Spleen (tissue), 11 donors: ENCODE measurements at regions not wholly inside any gene's neighbourhood (a gene's known extent, or its start where the extent isn't known, plus 50 kb on each side); places are given as distances from the start of the nearest gene placed in this dataset.

ENCODE experiments used
- DNase-seq: peaks from one replicate; pipeline ENCODE4 v3.0.0-alpha.2; 2020
- H3K27ac ChIP-seq, 8 donors: fragments of 200-600 bp; sonication (generic) in 7 of 8; 1 replicate in 4 of 8; 2 replicates in 4 of 8; pipeline versions ENCODE4 v1.5.0 to v1.8.0; 2016 to 2021; ENCODE audit warnings: inconsistent platforms in 4 of 8, mild to moderate bottlenecking in 4 of 8, moderate library complexity in 1 of 8
- H3K27me3 ChIP-seq, 7 donors: fragments of 200-600 bp; sonication (generic) in 6 of 7; replicated peaks in 1 of 7; 1 replicate in 4 of 7; 2 replicates in 3 of 7; pipeline versions ENCODE4 v1.5.0 to v1.8.0; 2016 to 2021; ENCODE audit warnings: inconsistent platforms in 3 of 7, mild to moderate bottlenecking in 1 of 7
- H3K36me3 ChIP-seq, 6 donors: fragments of 200-600 bp; sonication (generic) in 5 of 6; 1 replicate in 4 of 6; 2 replicates in 2 of 6; pipeline versions ENCODE4 v1.5.0 to v1.8.0; 2016 to 2021; ENCODE audit warnings: inconsistent platforms in 2 of 6
- H3K4me1 ChIP-seq, 6 donors: fragments of 200-600 bp; sonication (generic) in 5 of 6; 1 replicate in 3 of 6; 2 replicates in 3 of 6; pipeline versions ENCODE4 v1.5.0 to v1.8.0; 2016 to 2021; ENCODE audit warnings: inconsistent platforms in 3 of 6
- H3K4me3 ChIP-seq, 8 donors: fragments of 200-600 bp; sonication (generic) in 7 of 8; 1 replicate in 4 of 8; 2 replicates in 4 of 8; pipeline versions ENCODE4 v1.5.0 to v1.8.0; 2016 to 2021; ENCODE audit warnings: inconsistent platforms in 4 of 8, mild to moderate bottlenecking in 4 of 8, moderate library complexity in 2 of 8
- H3K9me3 ChIP-seq, 8 donors: fragments of 200-600 bp; sonication (generic) in 7 of 8; 1 replicate in 4 of 8; 2 replicates in 4 of 8; pipeline versions ENCODE4 v1.5.0 to v1.8.0; 2016 to 2021; ENCODE audit warnings: inconsistent platforms in 4 of 8
- POLR2A ChIP-seq, 3 donors: fragments of 450-650 bp; IDR thresholded peaks; one replicate each; pipeline ENCODE4 v1.5.1; 2017; ENCODE audit warnings: antibody characterized with exemption in 3 of 3, mild to moderate bottlenecking in 1 of 3
- POLR2AphosphoS5 ChIP-seq, 3 donors: sonication (generic); formaldehyde crosslinking; IDR thresholded peaks; one replicate each; pipeline ENCODE4 v1.5.1; 2017; ENCODE audit warnings: antibody characterized with exemption in 3 of 3
- WGBS, 5 donors: extraction: QIAGEN DNeasy Blood & Tissue Kit in 3 of 5; methylation state at CpG; one replicate each; pipeline versions ENCODE4 v1.1.5 to v1.1.7; 2013 to 2018; 5-methylcytosine and 5-hydroxymethylcytosine counted together
- intact Hi-C: fragments of 100-400 bp; cut with DNase I; formaldehyde crosslinking; loops from one replicate; pipeline ENCODE4 v1.15.0; 2023; ENCODE audit warnings: low total_unique reads
- TF ChIP-seq, protein P1 (sequence below), 11 experiments: fragments of 200-600 bp in 7 of 11; fragments of 450-650 bp in 4 of 11; sonication (generic) in 4 of 11; IDR thresholded peaks in 8 of 11; conservative IDR thresholded peaks in 3 of 11; 1 replicate in 7 of 11; 2 replicates in 4 of 11; pipeline versions ENCODE4 v1.4.0 to v1.8.0; 2016 to 2021; ENCODE audit warnings: antibody characterized with exemption in 11 of 11, inconsistent platforms in 4 of 11, mild to moderate bottlenecking in 1 of 11
- donor health status: healthy with polysubstance abuse.
- donor health status: DM: no; HTN: no; CAD: no; lungs with moderate emphysema.
- donor health status: DM: no; HTN: no; CAD: no.
- donor health status: Bipolar disorder and iron deficiency.
- donor health status: healthy.
- donor health status: DM: no; HTN: no; CAD: no.
- donor health status: DM: yes; HTN: yes; CAD: no.

DNA sequence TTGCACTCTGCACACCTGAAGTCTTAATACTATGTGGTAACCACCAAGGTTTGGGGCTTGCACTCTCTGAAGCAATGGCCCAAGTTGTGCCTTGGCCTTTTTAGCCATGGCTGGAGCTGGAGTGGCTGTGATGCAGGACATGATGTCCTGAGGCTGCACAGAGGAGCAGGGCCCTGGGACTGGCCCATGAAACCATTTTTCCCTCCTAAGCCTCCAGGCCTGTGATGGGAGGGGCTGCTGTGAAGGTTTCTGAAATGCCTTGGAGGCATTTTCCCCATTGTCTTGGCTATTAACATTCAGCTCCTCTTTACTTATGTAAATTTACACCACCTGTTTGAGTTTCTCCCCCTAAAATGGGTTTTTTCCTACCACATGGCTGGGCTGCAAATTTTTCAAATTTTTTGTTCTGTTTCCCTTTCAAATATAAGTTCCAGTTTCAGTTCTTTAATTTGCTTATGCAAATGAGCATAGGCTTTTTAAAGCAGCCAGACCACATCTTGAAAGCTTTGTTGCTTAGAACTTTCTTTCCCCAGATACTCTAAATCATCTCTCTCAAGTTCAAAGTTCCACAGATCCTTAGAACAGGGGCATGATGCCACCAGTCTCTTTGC lies 237.4 kb upstream of the DMAC1 start:
- no peak for TF ChIP-seq POLR2AphosphoS5 (IDR thresholded peaks at IDR 0.05)
- Histone ChIP-seq H3K4me3 (no peak overlapping the region), H3K36me3 (no peaks in the 10 kb centered on the region), H3K27me3 (no peaks in the 10 kb centered on the region), H3K9me3 (peaks cover 0 to 51% (median 39%) of the 10 kb centered on the region in 8 donors), H3K4me1 (no peaks in the 10 kb centered on the region), H3K27ac (no peak overlapping the region)
- DNase-seq, result no peak
- intact Hi-C loops, result no loop called here

DNA sequence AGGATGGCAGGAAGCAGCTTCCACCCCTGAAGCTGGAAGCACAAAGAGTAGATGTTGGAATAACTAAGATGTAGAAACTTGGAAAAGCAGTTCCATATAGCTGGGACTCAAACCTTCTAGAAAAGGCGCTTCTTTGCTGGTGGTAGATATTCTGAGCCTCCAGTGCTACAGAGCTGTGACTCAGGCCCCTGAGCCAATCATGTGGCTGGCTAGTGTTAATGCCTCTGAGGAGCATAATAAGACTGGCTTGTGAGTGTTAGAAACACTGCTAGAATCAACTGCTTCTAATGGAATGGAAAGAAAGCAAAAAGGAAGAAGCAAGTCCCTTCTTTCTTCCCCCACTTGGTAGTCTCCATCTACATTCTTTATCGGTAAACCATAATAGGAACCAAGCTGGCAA lies 234.2 kb upstream of the DMAC1 start:
- intact Hi-C loops, result no loop called here
- H3K36me3 ChIP-seq, result no peaks in the 10 kb centered on the region
- no peaks in the 10 kb centered on the region for H3K4me1 ChIP-seq
- H3K4me3 ChIP-seq, result no peak overlapping the region
- no peak overlapping the region for H3K27ac ChIP-seq
- peaks cover 0 to 27% (median 19%) of the 10 kb centered on the region in 8 donors for H3K9me3 ChIP-seq
- 78 to 98% (median 93%) methylated on average over 2 of the region's 2 CpGs for WGBS, 5 donors
- DNase-seq, result no peak
- TF ChIP-seq POLR2AphosphoS5 (IDR thresholded peaks at IDR 0.05) (no peak), POLR2A (IDR thresholded peaks at IDR 0.05) (no peak)
- TF ChIP-seq, protein P1, sequence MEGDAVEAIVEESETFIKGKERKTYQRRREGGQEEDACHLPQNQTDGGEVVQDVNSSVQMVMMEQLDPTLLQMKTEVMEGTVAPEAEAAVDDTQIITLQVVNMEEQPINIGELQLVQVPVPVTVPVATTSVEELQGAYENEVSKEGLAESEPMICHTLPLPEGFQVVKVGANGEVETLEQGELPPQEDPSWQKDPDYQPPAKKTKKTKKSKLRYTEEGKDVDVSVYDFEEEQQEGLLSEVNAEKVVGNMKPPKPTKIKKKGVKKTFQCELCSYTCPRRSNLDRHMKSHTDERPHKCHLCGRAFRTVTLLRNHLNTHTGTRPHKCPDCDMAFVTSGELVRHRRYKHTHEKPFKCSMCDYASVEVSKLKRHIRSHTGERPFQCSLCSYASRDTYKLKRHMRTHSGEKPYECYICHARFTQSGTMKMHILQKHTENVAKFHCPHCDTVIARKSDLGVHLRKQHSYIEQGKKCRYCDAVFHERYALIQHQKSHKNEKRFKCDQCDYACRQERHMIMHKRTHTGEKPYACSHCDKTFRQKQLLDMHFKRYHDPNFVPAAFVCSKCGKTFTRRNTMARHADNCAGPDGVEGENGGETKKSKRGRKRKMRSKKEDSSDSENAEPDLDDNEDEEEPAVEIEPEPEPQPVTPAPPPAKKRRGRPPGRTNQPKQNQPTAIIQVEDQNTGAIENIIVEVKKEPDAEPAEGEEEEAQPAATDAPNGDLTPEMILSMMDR (IDR thresholded peaks at IDR 0.05 in 8 of 11, conservative IDR thresholded peaks at IDR 0.05 in 3 of 11), result no peak
- no peaks in the 10 kb centered on the region for H3K27me3 ChIP-seq

DNA sequence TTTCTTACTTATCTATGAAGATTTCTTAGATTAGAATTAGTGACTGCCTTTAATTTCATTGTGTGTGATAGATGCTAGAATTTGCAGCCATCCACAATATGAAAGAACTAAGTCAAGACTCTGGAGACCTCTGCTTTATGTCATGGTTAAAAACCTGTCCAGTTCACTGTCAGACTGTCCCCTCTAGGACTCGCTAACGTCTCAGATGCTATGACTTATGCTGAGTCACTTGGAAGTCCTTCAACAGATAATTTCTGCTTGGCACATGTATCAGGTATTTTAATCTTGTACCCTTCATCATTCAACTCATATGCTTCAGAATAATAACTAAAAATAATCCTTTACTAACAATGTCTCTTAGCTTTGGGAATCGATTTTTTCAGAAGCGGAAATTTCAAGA lies 230.5 kb upstream of the DMAC1 start:
- H3K27me3 ChIP-seq, result no peaks in the 10 kb centered on the region
- 79 to 91% (median 83%) methylated on average over 4 of the region's 4 CpGs for WGBS, 5 donors
- intact Hi-C loops, result no loop called here
- H3K4me1 ChIP-seq, result no peaks in the 10 kb centered on the region
- no peak for TF ChIP-seq POLR2AphosphoS5 (IDR thresholded peaks at IDR 0.05)
- TF ChIP-seq POLR2A (IDR thresholded peaks at IDR 0.05), result no peak
- TF ChIP-seq, protein P1 (IDR thresholded peaks at IDR 0.05 in 8 of 11, conservative IDR thresholded peaks at IDR 0.05 in 3 of 11), result no peak
- H3K4me3 ChIP-seq, result no peak overlapping the region
- DNase-seq, result no peak
- no peaks in the 10 kb centered on the region for H3K36me3 ChIP-seq
- H3K27ac ChIP-seq, result no peak overlapping the region
- H3K9me3 ChIP-seq, result no peaks in the 10 kb centered on the region

DNA sequence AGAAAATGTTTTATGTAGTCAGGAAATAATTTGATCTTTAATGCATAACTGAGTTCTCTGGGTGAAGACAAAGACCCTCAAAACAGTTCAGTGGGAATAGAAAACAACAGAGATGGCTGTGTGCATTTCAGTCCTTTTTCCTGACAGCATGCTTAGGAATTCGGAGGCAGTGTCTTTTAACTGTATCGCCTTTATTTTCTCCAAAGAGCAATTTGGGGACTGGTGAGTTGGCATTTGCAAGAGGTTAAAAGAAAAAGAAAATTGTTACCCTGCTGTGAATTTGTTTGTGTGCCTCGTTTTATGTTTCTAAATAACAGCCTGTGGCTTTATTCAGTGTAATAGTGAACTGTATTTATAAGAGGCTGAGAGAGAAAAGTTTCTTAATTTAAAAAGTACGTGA lies 227.8 kb upstream of the DMAC1 start:
- intact Hi-C loops, result no loop called here
- H3K4me3 ChIP-seq, result no peak overlapping the region
- H3K27ac ChIP-seq, result no peak overlapping the region
- no peaks in the 10 kb centered on the region for H3K4me1 ChIP-seq
- 73 to 82% (median 79%) methylated on average over 4 of the region's 4 CpGs for WGBS, 5 donors
- no peaks in the 10 kb centered on the region for H3K36me3 ChIP-seq
- peaks cover 0 to 11% (median 5%) of the 10 kb centered on the region in 8 donors for H3K9me3 ChIP-seq
- TF ChIP-seq POLR2AphosphoS5 (IDR thresholded peaks at IDR 0.05), result no peak
- TF ChIP-seq POLR2A (IDR thresholded peaks at IDR 0.05), result no peak
- TF ChIP-seq, protein P1 (IDR thresholded peaks at IDR 0.05 in 8 of 11, conservative IDR thresholded peaks at IDR 0.05 in 3 of 11), result no peak
- no peak for DNase-seq
- H3K27me3 ChIP-seq, result no peaks in the 10 kb centered on the region

DNA sequence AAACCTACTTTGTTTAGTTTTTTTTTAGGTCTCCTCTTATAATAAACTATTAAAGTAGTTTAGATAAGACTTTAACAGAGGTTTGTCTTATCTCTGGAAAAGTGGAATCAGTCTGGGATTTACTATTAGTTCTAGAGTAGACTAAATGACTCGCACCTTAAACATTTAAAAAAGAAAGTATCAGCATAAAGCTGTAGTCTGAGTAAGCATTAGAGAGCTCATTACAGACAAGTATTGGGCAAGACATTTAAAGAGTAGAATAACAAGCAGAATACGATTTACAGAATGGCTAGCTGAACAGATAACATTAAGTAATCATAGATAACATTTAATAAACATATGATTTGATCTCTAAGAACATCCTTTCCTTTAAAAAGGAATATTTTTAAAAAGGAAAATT lies 226.0 kb upstream of the DMAC1 start:
- TF ChIP-seq POLR2AphosphoS5 (IDR thresholded peaks at IDR 0.05), result no peak
- TF ChIP-seq, protein P1 (IDR thresholded peaks at IDR 0.05 in 8 of 11, conservative IDR thresholded peaks at IDR 0.05 in 3 of 11), result no peak
- Histone ChIP-seq H3K36me3 (no peaks in the 10 kb centered on the region), H3K4me3 (no peak overlapping the region), H3K27me3 (no peaks in the 10 kb centered on the region), H3K27ac (no peak overlapping the region), H3K9me3 (peaks cover 0 to 12% (median 5%) of the 10 kb centered on the region in 8 donors), H3K4me1 (no peaks in the 10 kb centered on the region)
- 67 to 92% (median 87%) methylated on average over 2 of the region's 2 CpGs for WGBS, 5 donors
- DNase-seq, result no peak
- intact Hi-C loops, result no loop called here
